Neuronal stem cell (in vitro differentiated cells): ENCODE measurements at regions not wholly inside any gene's neighbourhood (a gene's known extent, or its start where the extent isn't known, plus 50 kb on each side); places are given as distances from the start of the nearest gene placed in this dataset.
"Not testable (repeated sequence)": the region's sequence is repeated elsewhere in the genome, so short reads cannot be mapped to it uniquely, and the experiment has no call there.

Experiments
- DNase-seq: peaks from one replicate; pipeline ENCODE4 v3.0.0-alpha.2; 2013; ENCODE audit warnings: low spot score
- H2AFZ ChIP-seq: one replicate; pipeline ENCODE4 v1.6.1; 2013; ENCODE audit warnings: mild to moderate bottlenecking, low read length, inconsistent platforms
- H2AK5ac ChIP-seq: 2 replicates; pipeline ENCODE4 v1.6.1; 2013; ENCODE audit warnings: low read depth, mild to moderate bottlenecking, inconsistent platforms, low read length, moderate library complexity, mixed read lengths
- H2BK120ac ChIP-seq: 2 replicates; pipeline ENCODE4 v1.6.1; 2013; ENCODE audit warnings: low read depth, mild to moderate bottlenecking, inconsistent platforms, low read length, moderate library complexity, mixed read lengths
- H2BK12ac ChIP-seq: one replicate; pipeline ENCODE4 v1.6.1; 2013; ENCODE audit warnings: low read length, inconsistent platforms
- H2BK15ac ChIP-seq: 2 replicates; pipeline ENCODE4 v1.6.1; 2013; ENCODE audit warnings: mild to moderate bottlenecking, low read length, inconsistent platforms, mixed read lengths
- H2BK5ac ChIP-seq: one replicate; pipeline ENCODE4 v1.6.1; 2013; ENCODE audit warnings: inconsistent platforms, mild to moderate bottlenecking, low read length, moderate library complexity
- H3K14ac ChIP-seq: one replicate; pipeline ENCODE4 v1.6.1; 2013; ENCODE audit warnings: low read length, inconsistent platforms
- H3K18ac ChIP-seq: 2 replicates; pipeline ENCODE4 v1.6.1; 2013; ENCODE audit warnings: low read length, inconsistent platforms
- H3K23ac ChIP-seq: 2 replicates; pipeline ENCODE4 v1.6.1; 2013; ENCODE audit warnings: low read depth, mild to moderate bottlenecking, mixed read lengths, low read length, inconsistent platforms; ENCODE audit not compliant: poor library complexity
- H3K27ac ChIP-seq: replicated peaks from 3 replicates; pipeline ENCODE4 v1.5.1; 2013; ENCODE audit warnings: low read length, inconsistent platforms
- H3K27me3 ChIP-seq, 3 experiments: 2 replicates each; pipeline ENCODE4 v1.6.1; 2013; ENCODE audit warnings: low read length in 3 of 3, mild to moderate bottlenecking in 2 of 3, inconsistent platforms in 1 of 3, low read depth in 1 of 3, mixed read lengths in 1 of 3, moderate library complexity in 1 of 3; ENCODE audit not compliant: control insufficient read depth in 3 of 3, insufficient read depth in 3 of 3
- H3K36me3 ChIP-seq, 2 donors: replicated peaks in 1 of 2; 2 replicates each; pipeline ENCODE4 v1.6.1; 2013; ENCODE audit warnings: low read length in 2 of 2; ENCODE audit not compliant: control insufficient read depth in 2 of 2, insufficient read depth in 2 of 2
- H3K4ac ChIP-seq: 2 replicates; pipeline ENCODE4 v1.6.1; 2013; ENCODE audit warnings: inconsistent platforms, mild to moderate bottlenecking, low read length, moderate library complexity
- H3K4me1 ChIP-seq, 2 donors: 1 replicate in 1 of 2; 2 replicates in 1 of 2; pipeline ENCODE4 v1.6.1; 2013; ENCODE audit warnings: low read length in 2 of 2, low read depth in 1 of 2; ENCODE audit not compliant: control insufficient read depth in 2 of 2, insufficient read depth in 1 of 2
- H3K4me2 ChIP-seq: one replicate; pipeline ENCODE4 v1.6.1; 2013; ENCODE audit warnings: mild to moderate bottlenecking, low read length, inconsistent platforms; ENCODE audit not compliant: insufficient read depth, poor library complexity, severe bottlenecking
- H3K4me3 ChIP-seq, 2 donors: 2 replicates each; pipeline ENCODE4 v1.5.1; 2013; ENCODE audit warnings: low read length in 2 of 2, mild to moderate bottlenecking in 2 of 2, inconsistent platforms in 1 of 2, moderate library complexity in 1 of 2
- H3K79me1 ChIP-seq: one replicate; pipeline ENCODE4 v1.6.1; 2013; ENCODE audit warnings: low read depth, mild to moderate bottlenecking, inconsistent platforms, low read length, moderate library complexity
- H3K9ac ChIP-seq: one replicate; pipeline ENCODE4 v1.6.1; 2013; ENCODE audit warnings: mild to moderate bottlenecking, low read depth, low read length, inconsistent platforms; ENCODE audit not compliant: poor library complexity
- H3K9me3 ChIP-seq, 2 donors: replicated peaks in 1 of 2; 2 replicates each; pipeline versions ENCODE3 to v1.6.1; 2013; ENCODE audit warnings: low read length in 2 of 2, mild to moderate bottlenecking in 2 of 2, inconsistent platforms in 1 of 2, low read depth in 1 of 2, mixed read lengths in 1 of 2, moderate library complexity in 1 of 2; ENCODE audit not compliant: control insufficient read depth in 2 of 2, insufficient read depth in 1 of 2
- H4K8ac ChIP-seq: one replicate; pipeline ENCODE4 v1.6.1; 2013; ENCODE audit warnings: low read depth, mild to moderate bottlenecking, inconsistent platforms, low read length, moderate library complexity
- H4K91ac ChIP-seq: one replicate; pipeline ENCODE4 v1.6.1; 2013; ENCODE audit warnings: low read length, low read depth, mild to moderate bottlenecking, inconsistent platforms; ENCODE audit not compliant: poor library complexity
- WGBS, 2 donors: extraction: QIAGEN DNeasy Blood & Tissue Kit; methylation state at CpG; one replicate each; pipeline ENCODE4 v1.1.7; 2013; ENCODE audit warnings: missing lambda C conversion rate in 2 of 2, mixed read lengths in 1 of 2; ENCODE audit not compliant: insufficient read length in 2 of 2, insufficient replicate concordance in 1 of 2; ENCODE audit errors: extremely low coverage in 2 of 2; 5-methylcytosine and 5-hydroxymethylcytosine counted together

DNA sequence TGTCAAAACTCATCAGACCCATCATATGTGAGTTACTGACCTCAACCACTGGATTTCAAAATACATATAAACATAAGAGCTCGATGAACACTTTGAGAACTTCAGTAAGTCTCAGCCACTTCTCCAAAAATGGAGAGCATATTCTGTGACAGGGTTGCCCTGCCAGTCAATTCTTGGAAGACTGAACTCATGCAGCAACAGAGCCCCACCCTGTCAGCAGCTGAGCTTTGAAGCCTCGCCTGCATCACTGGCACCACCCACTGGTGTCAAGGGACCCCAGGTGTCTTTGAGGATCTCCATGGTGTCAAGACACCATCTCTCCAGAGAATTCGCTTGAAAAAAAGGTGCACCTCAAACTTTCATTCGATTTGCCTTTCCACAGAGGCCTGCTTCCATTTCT, 420.1 kb downstream of the SPATA31A1 start:
- H3K27ac ChIP-seq, H4K8ac ChIP-seq, H3K4me3 ChIP-seq, H2BK120ac ChIP-seq, H2BK5ac ChIP-seq, H4K91ac ChIP-seq, H3K9me3 ChIP-seq, H2AFZ ChIP-seq, H3K4ac ChIP-seq, H3K9ac ChIP-seq, DNase-seq, H2AK5ac ChIP-seq, H2BK12ac ChIP-seq, H3K4me1 ChIP-seq, H3K36me3 ChIP-seq, H3K18ac ChIP-seq, H3K79me1 ChIP-seq, H3K23ac ChIP-seq, H3K4me2 ChIP-seq, H3K14ac ChIP-seq, H2BK15ac ChIP-seq, H3K27me3 ChIP-seq: not testable (repeated sequence)
- no CpG with 5 or more reads among the region's 4 CpGs for whole genome bisulfite sequencing, 2 donors

GRCh38 chr9:39791356-39791755, 435.9 kb downstream of the SPATA31A1 start:
- H2BK5ac ChIP-seq, H3K36me3 ChIP-seq, H3K4me3 ChIP-seq, H3K27me3 ChIP-seq, H4K8ac ChIP-seq, H3K27ac ChIP-seq, H3K23ac ChIP-seq, H3K14ac ChIP-seq, H2BK120ac ChIP-seq, H2BK15ac ChIP-seq, H4K91ac ChIP-seq, H3K4ac ChIP-seq, H3K9me3 ChIP-seq, H3K79me1 ChIP-seq, H2BK12ac ChIP-seq, H3K18ac ChIP-seq, H3K9ac ChIP-seq, H3K4me1 ChIP-seq, H2AK5ac ChIP-seq, DNase-seq: not testable (repeated sequence)
- H2AFZ ChIP-seq, result peak overlapping the region; percentile 66
- no CpG with 5 or more reads among the region's 31 CpGs for WGBS, 2 donors
- peak overlapping the region; percentile 18 for H3K4me2 ChIP-seq

DNA sequence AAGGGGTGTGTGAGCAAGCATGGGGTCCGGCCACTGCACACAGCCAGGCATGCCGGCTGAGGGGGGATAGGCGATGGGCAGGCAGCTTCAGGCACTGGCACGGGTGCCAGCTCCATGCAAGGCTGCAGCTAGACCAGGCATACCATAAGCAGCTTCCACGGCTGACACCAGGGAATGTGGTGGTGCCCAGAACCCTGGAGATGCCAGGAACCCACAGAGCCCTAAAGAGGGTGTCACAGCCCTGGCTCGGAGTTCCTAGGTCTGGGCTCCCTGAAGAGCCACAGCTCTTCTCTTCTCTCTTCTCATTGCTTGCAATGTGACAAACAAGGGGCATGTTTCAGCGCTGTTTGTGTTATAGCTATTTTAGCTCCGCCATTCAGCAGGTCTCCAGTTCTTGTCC, 442.5 kb downstream of the SPATA31A1 start:
- not testable (repeated sequence) for H3K9ac ChIP-seq, H3K4me1 ChIP-seq, H2BK12ac ChIP-seq, H3K4me2 ChIP-seq, H4K8ac ChIP-seq, H3K9me3 ChIP-seq, H4K91ac ChIP-seq, H3K4ac ChIP-seq, H2BK15ac ChIP-seq, H3K14ac ChIP-seq, H2AFZ ChIP-seq, H3K23ac ChIP-seq, H3K36me3 ChIP-seq, H2BK5ac ChIP-seq, H3K4me3 ChIP-seq, H3K27ac ChIP-seq, DNase-seq, H3K79me1 ChIP-seq, H3K27me3 ChIP-seq, H2AK5ac ChIP-seq, H3K18ac ChIP-seq, H2BK120ac ChIP-seq
- WGBS, 2 donors, result no CpG with 5 or more reads among the region's 8 CpGs

- not testable (repeated sequence) for H3K27ac ChIP-seq, H4K91ac ChIP-seq, H2AK5ac ChIP-seq
Observed at GRCh38 chr9:39799252-39799651, 443.8 kb downstream of the SPATA31A1 start.

More at GRCh38 chr9:39799252-39799651, 443.8 kb downstream of the SPATA31A1 start:
- H4K8ac ChIP-seq, H2BK5ac ChIP-seq, H3K4ac ChIP-seq, H3K9me3 ChIP-seq, H3K4me1 ChIP-seq, H2BK15ac ChIP-seq, H2BK120ac ChIP-seq, H3K23ac ChIP-seq, H3K79me1 ChIP-seq, H3K9ac ChIP-seq, H3K4me2 ChIP-seq, DNase-seq, H2BK12ac ChIP-seq, H3K36me3 ChIP-seq, H3K4me3 ChIP-seq, H2AFZ ChIP-seq, H3K18ac ChIP-seq, H3K27me3 ChIP-seq, H3K14ac ChIP-seq: not testable (repeated sequence)
- WGBS, 2 donors, result no CpG with 5 or more reads among the region's 11 CpGs
